ENCODE measurements at regions not wholly inside any gene's neighbourhood (a gene's known extent, or its start where the extent isn't known, plus 50 kb on each side); places are given as distances from the start of the nearest gene placed in this dataset.
"Not testable (repeated sequence)": the region's sequence is repeated elsewhere in the genome, so short reads cannot be mapped to it uniquely, and the experiment has no call there.

GRCh38 chr3:25957026-25957425, 167.1 kb downstream of the OXSM start:
- DNase-seq = no peak

GRCh38 chr3:25960776-25961175, 170.9 kb downstream of the OXSM start:
- DNase-seq = no peak

GRCh38 chr3:25962255-25962654, 172.4 kb downstream of the OXSM start:
- no peak for DNase-seq

GRCh38 chr3:25964141-25964540, 174.3 kb downstream of the OXSM start:
- DNase-seq = no peak

- DNase-seq = no peak
Measured at GRCh38 chr3:25967385-25967784, 177.5 kb downstream of the OXSM start.

GRCh38 chr3:25971736-25972135, 181.8 kb downstream of the OXSM start:
- DNase-seq = no peak

- no peak for DNase-seq
Measured at GRCh38 chr3:25973122-25973521, 183.2 kb downstream of the OXSM start.

GRCh38 chr3:25982756-25983155, 192.9 kb downstream of the OXSM start:
- DNase-seq = no peak

GRCh38 chr3:25985621-25986020, 195.7 kb downstream of the OXSM start:
- DNase-seq = no peak

- DNase-seq = no peak
Measured at GRCh38 chr3:25992606-25993005, 202.7 kb downstream of the OXSM start.

- no peak for DNase-seq
Measured at GRCh38 chr3:26004172-26004571, 214.3 kb downstream of the OXSM start.

GRCh38 chr3:26011276-26011675, 221.4 kb downstream of the OXSM start:
- no peak for DNase-seq

GRCh38 chr3:26012241-26012745, 222.4 kb downstream of the OXSM start:
- DNase-seq = no peak

GRCh38 chr3:26015752-26016151, 225.9 kb downstream of the OXSM start:
- DNase-seq = no peak

- no peak for DNase-seq
Measured at GRCh38 chr3:26018889-26019288, 229.0 kb downstream of the OXSM start.

GRCh38 chr3:26024206-26024605, 234.3 kb downstream of the OXSM start:
- not testable (repeated sequence) for DNase-seq

GRCh38 chr3:26029321-26029720, 239.4 kb downstream of the OXSM start:
- no peak for DNase-seq

GRCh38 chr3:26042126-26042525, 252.2 kb downstream of the OXSM start:
- not testable (repeated sequence) for DNase-seq

GRCh38 chr3:26049951-26050350, 260.1 kb downstream of the OXSM start:
- DNase-seq = no peak

- DNase-seq = no peak
Measured at GRCh38 chr3:26050776-26051175, 260.9 kb downstream of the OXSM start.

GRCh38 chr3:26058901-26059321, 269.0 kb downstream of the OXSM start:
- no peak for DNase-seq

- no peak for DNase-seq
Measured at GRCh38 chr3:26061947-26062346, 272.1 kb downstream of the OXSM start.

- DNase-seq = no peak
Measured at GRCh38 chr3:26064297-26064696, 274.4 kb downstream of the OXSM start.

- no peak for DNase-seq
Measured at GRCh38 chr3:26068890-26069289, 279.0 kb downstream of the OXSM start.

GRCh38 chr3:26070854-26071253, 281.0 kb downstream of the OXSM start:
- DNase-seq = no peak

- no peak for DNase-seq
Measured at GRCh38 chr3:26074080-26074479, 284.2 kb downstream of the OXSM start.
